ENCODE measurements at regions not wholly inside any gene's neighbourhood (a gene's known extent, or its start where the extent isn't known, plus 50 kb on each side); places are given as distances from the start of the nearest gene placed in this dataset.

DNA sequence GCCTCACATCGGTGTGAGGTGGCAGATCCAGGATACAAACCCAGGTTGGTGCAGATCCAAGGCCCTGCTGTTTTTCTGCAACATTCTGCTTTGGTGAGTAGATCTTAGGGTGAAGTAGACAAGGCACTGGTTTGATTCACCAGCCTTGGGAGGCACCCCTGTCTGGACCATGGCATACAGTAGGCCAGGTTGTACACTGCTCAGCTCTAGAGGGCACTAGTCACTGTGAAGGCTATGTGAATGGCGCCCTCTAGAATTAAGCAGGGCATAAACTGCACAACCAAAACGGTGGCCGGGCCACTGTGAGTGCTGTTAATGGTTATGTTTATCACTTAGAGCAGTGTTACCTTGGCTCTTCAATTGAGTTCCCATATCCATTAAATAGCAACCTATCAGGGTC, 280.6 kb upstream of the PWP1 start:
- peaks cover 10% of the 10 kb centered on the region for H3K4me1 Mint-ChIP-seq
- no peak overlapping the region for H3K27ac Mint-ChIP-seq
- peak; percentile 83 for ATAC-seq (replicated peaks)
- no peaks in the 10 kb centered on the region for H3K9me3 Mint-ChIP-seq
- no peaks in the 10 kb centered on the region for H3K27me3 Mint-ChIP-seq
- no peak overlapping the region for H3K4me3 Mint-ChIP-seq
- H3K36me3 Mint-ChIP-seq (ENCODE audit: low read depth): no peaks in the 10 kb centered on the region

DNA sequence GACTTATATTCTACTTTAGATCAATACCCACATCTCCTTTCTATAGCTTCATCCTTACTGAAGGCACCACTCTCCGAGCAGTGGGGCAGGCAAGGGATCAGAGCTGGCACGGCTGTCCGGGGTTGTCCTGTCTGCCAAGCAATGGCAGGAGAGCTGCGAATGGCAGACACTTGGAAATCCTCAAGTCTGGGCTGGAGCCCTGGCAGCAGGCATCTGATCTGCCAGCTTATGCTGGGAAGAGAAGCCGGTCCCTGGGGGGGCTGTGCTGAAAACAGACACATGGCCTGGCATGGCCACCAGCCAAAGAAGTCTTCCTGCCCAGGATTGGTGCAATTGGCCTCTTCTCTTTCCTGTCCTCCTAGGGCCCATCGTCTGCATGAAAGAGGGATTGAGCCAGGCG, 280.2 kb upstream of the PWP1 start:
- H3K9me3 Mint-ChIP-seq: no peaks in the 10 kb centered on the region
- no peak for ATAC-seq (replicated peaks)
- no peaks in the 10 kb centered on the region for H3K27me3 Mint-ChIP-seq
- H3K4me3 Mint-ChIP-seq: no peak overlapping the region
- peaks cover 10% of the 10 kb centered on the region for H3K4me1 Mint-ChIP-seq
- H3K36me3 Mint-ChIP-seq (ENCODE audit: low read depth): no peaks in the 10 kb centered on the region
- H3K27ac Mint-ChIP-seq: no peak overlapping the region

DNA sequence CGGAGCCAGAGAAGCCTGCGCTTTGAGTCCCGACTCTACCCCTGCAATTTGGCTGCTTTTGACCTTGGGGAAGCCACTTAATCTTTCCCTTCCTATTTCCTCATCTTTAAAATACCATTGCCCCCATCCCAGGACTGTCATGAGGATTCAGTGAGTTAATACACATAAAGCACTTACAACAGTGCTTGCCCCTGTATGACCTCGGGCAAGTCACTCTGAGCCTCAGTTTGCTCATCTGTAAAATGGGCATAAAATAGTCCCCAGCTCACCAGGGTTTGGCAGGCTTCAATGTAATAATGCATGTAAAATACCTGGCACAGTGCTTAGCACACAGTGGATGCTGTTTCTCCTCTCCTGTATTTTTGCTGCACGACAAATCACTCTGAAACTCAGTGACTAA, 278.7 kb upstream of the PWP1 start:
- ATAC-seq (replicated peaks): no peak
- no peak overlapping the region for H3K27ac Mint-ChIP-seq
- H3K9me3 Mint-ChIP-seq: no peaks in the 10 kb centered on the region
- H3K4me3 Mint-ChIP-seq: no peak overlapping the region
- no peaks in the 10 kb centered on the region for H3K27me3 Mint-ChIP-seq
- no peaks in the 10 kb centered on the region for H3K36me3 Mint-ChIP-seq (ENCODE audit: low read depth)
- peaks cover 9% of the 10 kb centered on the region for H3K4me1 Mint-ChIP-seq

DNA sequence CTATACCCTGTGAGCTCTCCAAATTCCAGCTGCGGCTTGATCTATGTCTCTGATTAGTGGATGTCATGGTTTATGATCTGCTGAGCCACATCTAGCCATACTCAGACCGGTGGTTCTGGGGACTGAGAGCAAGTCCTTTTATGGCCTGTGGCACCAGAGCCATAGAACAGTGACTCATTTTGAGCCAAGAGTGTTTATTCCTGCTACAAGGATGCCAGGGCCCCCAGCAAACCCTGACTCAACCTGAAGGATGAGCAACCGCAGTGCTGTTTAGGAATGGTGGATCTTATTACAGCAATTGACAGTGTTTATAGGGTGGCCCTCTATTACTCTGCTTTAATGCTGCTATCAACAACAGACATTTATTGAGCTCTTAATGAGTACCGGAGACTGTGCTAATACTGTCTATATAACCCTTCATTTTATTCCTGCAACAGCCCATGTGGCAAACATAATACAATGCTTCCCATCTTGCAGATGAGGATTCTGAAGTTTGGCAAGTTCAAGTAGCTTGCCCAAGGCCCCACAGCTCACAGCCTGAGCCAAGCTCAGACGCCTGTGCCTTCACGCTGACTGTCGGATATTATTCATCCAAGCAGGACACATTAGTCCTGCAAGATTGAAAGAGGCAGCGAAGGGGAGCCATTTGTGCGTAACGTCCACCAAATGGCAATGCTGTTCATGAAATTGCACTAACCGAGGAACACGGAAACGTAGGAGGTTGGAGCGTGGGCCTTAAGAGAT, 273.6 kb upstream of the PWP1 start:
- Mint-ChIP-seq H3K27ac (no peak overlapping the region), H3K27me3 (no peaks in the 10 kb centered on the region), H3K4me1 (peaks cover 4% of the 10 kb centered on the region), H3K36me3 (ENCODE audit: low read depth) (no peaks in the 10 kb centered on the region), H3K4me3 (no peak overlapping the region), H3K9me3 (no peaks in the 10 kb centered on the region)
- ATAC-seq (replicated peaks): no peak

DNA sequence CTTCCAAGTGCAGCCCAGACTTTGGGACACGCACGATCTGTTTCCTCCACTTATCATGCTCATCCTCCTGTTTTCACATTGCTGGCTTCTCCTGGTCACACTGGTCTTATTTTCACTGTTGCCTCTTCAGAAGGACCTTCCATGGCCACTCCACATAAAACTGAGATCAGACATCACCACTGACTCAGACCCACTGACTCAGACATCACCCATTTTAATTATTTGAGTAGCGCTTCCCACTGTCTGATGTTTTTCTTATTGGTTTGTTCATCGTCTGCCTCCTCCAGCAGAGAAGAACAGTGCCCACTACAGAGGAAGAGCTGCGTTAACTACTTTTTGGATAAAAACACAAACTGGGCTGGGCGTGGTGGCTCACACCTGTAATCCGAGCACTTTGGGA, 270.5 kb upstream of the PWP1 start:
- no peak for ATAC-seq (replicated peaks)
- H3K4me3 Mint-ChIP-seq: no peak overlapping the region
- H3K4me1 Mint-ChIP-seq: peaks cover 4% of the 10 kb centered on the region
- H3K27ac Mint-ChIP-seq: peak overlapping the region; percentile 42
- no peaks in the 10 kb centered on the region for H3K36me3 Mint-ChIP-seq (ENCODE audit: low read depth)
- no peaks in the 10 kb centered on the region for H3K27me3 Mint-ChIP-seq
- H3K9me3 Mint-ChIP-seq: peaks cover 1% of the 10 kb centered on the region

DNA sequence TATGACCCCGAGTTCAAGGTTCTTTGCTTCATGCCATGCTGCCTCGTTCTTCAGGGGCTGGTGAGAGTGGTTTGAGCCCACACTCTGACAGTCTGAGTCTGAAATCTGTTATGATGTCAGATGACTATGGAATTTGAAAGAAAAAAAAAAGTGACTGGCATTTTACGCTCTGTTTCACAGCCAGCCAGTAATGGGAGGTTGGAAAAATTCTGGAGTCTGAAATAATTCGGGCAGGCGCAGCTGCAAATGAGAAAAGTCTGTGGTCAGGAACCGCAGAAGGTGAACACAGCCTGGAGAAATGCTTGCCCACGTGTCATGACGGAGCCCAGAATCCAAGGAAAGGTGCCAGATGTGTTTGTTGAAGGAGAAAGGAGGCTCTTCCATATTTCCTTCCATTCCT, 269.8 kb upstream of the PWP1 start:
- Mint-ChIP-seq H3K4me3 (no peak overlapping the region), H3K27me3 (no peaks in the 10 kb centered on the region), H3K9me3 (peaks cover 4% of the 10 kb centered on the region), H3K36me3 (ENCODE audit: low read depth) (no peaks in the 10 kb centered on the region), H3K27ac (no peak overlapping the region), H3K4me1 (peaks cover 4% of the 10 kb centered on the region)
- ATAC-seq (replicated peaks): no peak

DNA sequence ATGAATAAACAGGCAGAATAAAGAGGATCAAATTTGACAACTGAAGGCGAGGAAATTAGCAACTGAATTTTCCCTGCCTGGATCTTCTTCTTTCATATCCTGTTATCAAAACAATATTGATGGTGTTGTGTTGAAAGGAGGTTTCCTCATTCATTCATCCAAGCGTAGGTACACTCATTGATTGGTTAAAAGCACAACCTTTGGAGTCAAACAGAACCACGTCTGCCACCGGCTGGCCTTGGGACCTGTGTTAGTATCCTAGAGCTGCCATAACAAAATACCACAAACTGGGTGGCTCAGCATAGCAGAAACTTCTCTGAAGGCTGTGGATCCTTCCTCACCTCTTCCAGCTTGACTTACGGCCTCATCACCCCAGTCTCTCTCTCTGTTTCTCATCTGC, 268.6 kb upstream of the PWP1 start:
- Mint-ChIP-seq H3K4me1 (peaks cover 6% of the 10 kb centered on the region), H3K9me3 (peaks cover 4% of the 10 kb centered on the region), H3K27ac (no peak overlapping the region), H3K36me3 (ENCODE audit: low read depth) (no peaks in the 10 kb centered on the region), H3K4me3 (no peak overlapping the region), H3K27me3 (no peaks in the 10 kb centered on the region)
- ATAC-seq (replicated peaks): no peak

DNA sequence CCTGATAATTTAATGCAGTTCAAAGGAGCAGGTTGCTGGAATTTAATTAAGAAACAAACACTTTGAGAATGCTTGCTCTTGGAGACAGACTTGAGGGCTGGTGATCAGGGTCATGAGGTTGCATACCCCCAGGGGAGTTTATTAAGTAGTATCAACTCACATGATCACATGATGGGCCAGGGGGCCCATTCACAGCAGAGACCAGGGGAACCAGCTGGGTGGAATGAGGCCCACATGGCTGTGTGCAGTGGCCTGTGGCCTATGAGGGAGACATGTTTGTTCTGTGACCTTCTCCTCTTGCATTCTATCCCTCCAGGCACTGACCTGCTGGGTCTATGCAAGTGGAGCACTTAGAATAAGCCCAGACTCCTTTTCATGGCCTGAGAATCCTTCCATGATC, 266.6 kb upstream of the PWP1 start:
- H3K4me1 Mint-ChIP-seq: peaks cover 10% of the 10 kb centered on the region
- no peak overlapping the region for H3K4me3 Mint-ChIP-seq
- no peak overlapping the region for H3K27ac Mint-ChIP-seq
- ATAC-seq (replicated peaks): no peak
- H3K36me3 Mint-ChIP-seq (ENCODE audit: low read depth): no peaks in the 10 kb centered on the region
- no peaks in the 10 kb centered on the region for H3K27me3 Mint-ChIP-seq
- peaks cover 4% of the 10 kb centered on the region for H3K9me3 Mint-ChIP-seq

DNA sequence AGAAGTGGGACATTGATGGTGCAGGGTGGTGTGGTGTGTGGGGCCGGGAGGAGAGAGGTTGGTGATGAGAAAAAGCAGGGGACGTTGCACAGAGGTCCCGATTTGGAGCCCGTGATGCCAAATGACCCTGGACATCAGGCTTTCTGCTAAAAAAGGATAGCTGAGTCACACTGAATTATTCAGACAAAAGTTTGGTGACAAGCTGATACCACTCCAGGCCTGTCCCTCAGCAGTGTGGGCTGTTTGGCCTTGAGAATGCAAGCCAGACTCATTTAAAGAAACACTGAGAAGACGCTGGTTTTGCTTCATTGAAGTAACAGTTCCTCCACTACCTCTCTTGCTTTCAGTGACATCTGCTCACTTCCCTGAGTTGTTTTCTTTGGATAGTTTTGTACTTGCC, 262.1 kb upstream of the PWP1 start:
- H3K4me1 Mint-ChIP-seq: peaks cover 15% of the 10 kb centered on the region
- H3K4me3 Mint-ChIP-seq: no peak overlapping the region

DNA sequence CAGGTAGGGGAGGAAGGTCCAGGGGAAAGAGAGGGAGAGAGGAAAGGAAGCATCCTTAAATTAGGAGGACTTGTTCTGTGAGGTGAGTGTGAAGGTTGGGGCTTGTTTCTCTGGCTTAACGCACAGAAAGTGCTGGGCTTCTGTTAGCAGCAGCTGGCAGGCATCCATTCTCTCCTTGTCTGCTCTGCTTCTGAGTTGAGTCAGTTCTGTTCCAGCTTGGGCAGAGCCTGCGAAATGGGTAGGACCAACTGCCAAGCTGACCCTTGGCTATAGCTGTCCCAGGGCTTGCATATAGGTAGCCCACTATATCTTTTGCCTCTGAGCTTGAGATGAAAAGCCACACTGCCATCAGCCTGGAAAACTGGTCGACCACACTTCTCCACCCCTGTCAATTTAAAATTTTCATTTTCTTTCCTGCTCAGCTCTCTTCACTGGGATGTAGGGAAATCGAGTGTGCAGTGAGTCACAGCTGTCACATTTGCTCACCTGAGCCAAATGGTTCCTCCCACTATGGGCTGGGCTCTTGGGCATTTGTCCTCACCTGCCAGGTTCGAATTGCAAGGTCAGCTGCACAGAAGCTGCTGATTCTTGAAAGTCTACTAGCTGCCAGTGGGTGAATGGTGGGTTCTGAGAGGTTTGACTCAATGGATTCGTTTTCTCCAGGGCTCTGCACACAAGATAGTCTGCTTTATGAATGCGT, 256.4 kb upstream of the PWP1 start:
- H3K9me3 Mint-ChIP-seq: peaks cover 4% of the 10 kb centered on the region
- ATAC-seq (replicated peaks): no peak
- no peaks in the 10 kb centered on the region for H3K27me3 Mint-ChIP-seq
- no peak overlapping the region for H3K27ac Mint-ChIP-seq
- H3K4me1 Mint-ChIP-seq: peaks cover 17% of the 10 kb centered on the region
- H3K4me3 Mint-ChIP-seq: no peak overlapping the region
- no peaks in the 10 kb centered on the region for H3K36me3 Mint-ChIP-seq (ENCODE audit: low read depth)

More for the DNA sequence above, 262.1 kb upstream of the PWP1 start:
- peaks cover 8% of the 10 kb centered on the region for H3K9me3 Mint-ChIP-seq
- no peaks in the 10 kb centered on the region for H3K27me3 Mint-ChIP-seq
- no peaks in the 10 kb centered on the region for H3K36me3 Mint-ChIP-seq (ENCODE audit: low read depth)
- ATAC-seq (replicated peaks): no peak
- H3K27ac Mint-ChIP-seq: no peak overlapping the region

DNA sequence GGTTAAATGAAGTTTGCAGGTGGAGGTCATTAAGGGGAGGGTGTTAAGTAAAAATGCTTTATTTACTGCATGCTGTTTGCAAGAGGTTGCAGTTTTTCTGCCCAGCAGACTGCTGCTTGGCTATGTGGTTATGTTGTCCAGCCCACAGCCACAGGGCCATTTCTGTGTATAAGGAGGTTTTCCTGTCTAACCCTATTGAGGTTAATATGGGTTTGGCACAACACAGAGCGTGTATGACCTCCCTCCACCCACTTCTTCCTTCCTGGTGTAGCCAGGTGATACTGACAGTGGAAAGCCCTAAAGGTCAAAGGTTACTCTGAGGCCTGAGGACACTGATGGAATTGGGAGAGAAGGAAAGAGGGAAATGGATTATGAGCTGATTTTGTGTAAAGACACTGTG, 253.7 kb upstream of the PWP1 start:
- Mint-ChIP-seq H3K9me3 (peaks cover under 1% of the 10 kb centered on the region), H3K4me3 (no peak overlapping the region), H3K4me1 (peaks cover 17% of the 10 kb centered on the region), H3K27me3 (no peaks in the 10 kb centered on the region), H3K36me3 (ENCODE audit: low read depth) (no peaks in the 10 kb centered on the region), H3K27ac (no peak overlapping the region)
- ATAC-seq (replicated peaks): peak; percentile 46

DNA sequence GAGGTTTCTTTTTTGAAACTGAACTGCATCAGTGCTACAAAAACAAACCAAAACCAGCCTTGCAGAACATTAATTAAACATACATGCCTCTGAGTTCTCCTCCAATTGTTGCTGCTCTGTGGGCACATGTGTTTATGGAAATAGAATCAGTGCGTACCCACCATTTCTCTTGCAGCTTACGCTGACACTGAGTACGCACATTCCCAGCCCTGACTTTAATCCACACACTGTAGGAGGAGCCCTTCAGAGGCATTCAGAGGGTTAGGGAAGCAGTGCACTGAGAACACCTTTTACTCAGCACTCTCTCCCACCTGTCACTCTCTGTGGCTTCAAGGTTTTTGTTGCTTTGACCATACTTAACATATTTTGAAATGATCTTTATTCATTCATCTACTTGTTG, 250.5 kb upstream of the PWP1 start:
- Mint-ChIP-seq H3K4me1 (peaks cover 9% of the 10 kb centered on the region), H3K36me3 (ENCODE audit: low read depth) (no peaks in the 10 kb centered on the region), H3K9me3 (no peaks in the 10 kb centered on the region), H3K27ac (no peak overlapping the region), H3K4me3 (no peak overlapping the region), H3K27me3 (no peaks in the 10 kb centered on the region)
- no peak for ATAC-seq (replicated peaks)

DNA sequence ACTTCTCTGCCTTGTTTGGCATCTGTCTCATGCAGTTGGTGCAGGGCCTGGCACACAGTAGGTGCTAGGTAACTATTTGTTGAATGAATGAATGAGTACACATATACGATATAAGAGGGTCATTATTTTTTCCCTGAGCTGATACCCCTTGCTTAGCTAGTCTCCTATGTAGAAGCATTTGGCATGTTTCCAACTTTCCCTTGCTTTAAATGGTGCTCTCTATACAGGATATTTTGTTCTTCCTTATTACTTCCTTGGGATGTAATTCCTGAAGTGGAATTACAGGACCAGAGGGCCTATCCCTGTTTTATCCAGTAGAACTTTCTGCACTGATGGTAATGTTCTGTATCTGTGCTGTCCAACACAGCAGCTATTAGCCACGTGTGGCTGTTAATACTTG, 250.1 kb upstream of the PWP1 start:
- no peak for ATAC-seq (replicated peaks)
- H3K27me3 Mint-ChIP-seq: no peaks in the 10 kb centered on the region
- peaks cover 14% of the 10 kb centered on the region for H3K4me1 Mint-ChIP-seq
- H3K4me3 Mint-ChIP-seq: no peak overlapping the region
- no peak overlapping the region for H3K27ac Mint-ChIP-seq
- no peaks in the 10 kb centered on the region for H3K9me3 Mint-ChIP-seq
- H3K36me3 Mint-ChIP-seq (ENCODE audit: low read depth): no peaks in the 10 kb centered on the region

DNA sequence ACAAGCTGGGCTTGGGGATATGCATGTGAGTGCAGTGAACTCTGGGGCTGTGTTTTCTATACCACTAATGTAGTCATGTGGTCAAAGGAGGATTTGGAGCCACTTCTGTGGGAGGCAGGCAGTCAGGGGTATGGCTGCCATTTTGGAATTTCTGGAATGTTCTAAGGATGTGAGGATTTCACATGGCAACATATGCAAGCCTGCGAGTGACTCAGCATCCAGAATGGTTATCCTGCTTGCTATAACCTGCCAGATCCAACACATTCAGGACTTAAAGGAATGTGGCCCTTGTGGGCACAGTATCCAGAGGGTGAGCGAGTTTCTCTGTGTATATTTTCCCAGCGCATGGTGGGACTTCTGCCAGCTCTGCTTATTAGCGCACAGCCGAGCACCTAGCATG, 249.2 kb upstream of the PWP1 start:
- H3K4me1 Mint-ChIP-seq: peaks cover 14% of the 10 kb centered on the region
- no peak overlapping the region for H3K4me3 Mint-ChIP-seq
- no peaks in the 10 kb centered on the region for H3K27me3 Mint-ChIP-seq
- no peaks in the 10 kb centered on the region for H3K36me3 Mint-ChIP-seq (ENCODE audit: low read depth)
- ATAC-seq (replicated peaks): no peak
- H3K27ac Mint-ChIP-seq: no peak overlapping the region
- no peaks in the 10 kb centered on the region for H3K9me3 Mint-ChIP-seq

DNA sequence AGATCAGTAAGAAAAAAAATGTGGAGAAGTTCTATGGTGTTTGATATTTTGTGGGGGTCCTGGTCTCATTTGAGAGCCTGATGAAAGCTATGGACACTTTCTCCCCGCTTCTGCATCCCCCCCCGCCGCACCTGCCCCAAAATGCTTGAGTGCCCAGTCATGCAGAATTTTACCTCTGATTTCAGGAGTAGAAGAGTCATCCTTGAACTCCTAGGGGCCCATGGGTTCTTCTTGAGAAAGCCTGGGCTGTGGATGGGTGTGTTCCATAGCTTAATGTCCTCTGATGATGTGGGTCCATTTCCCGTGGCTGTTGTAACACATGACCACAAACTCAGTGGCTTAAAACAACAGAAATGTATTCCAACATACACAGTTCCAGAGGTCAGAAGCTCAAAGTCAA, 248.8 kb upstream of the PWP1 start:
- H3K4me3 Mint-ChIP-seq: no peak overlapping the region

More for the DNA sequence above, 248.8 kb upstream of the PWP1 start:
- ATAC-seq (replicated peaks): no peak
- Mint-ChIP-seq H3K27me3 (no peaks in the 10 kb centered on the region), H3K36me3 (ENCODE audit: low read depth) (no peaks in the 10 kb centered on the region), H3K4me1 (peaks cover 14% of the 10 kb centered on the region), H3K9me3 (no peaks in the 10 kb centered on the region), H3K27ac (no peak overlapping the region)

Measured in activated T-helper 17 cell treated with anti-CD3 and anti-CD28 coated beads, Interleukin-2, amount 50 U/mL, for 72 hours (primary cell).